GM13977 (cell line): ENCODE measurements at regions not wholly inside any gene's neighbourhood (a gene's known extent, or its start where the extent isn't known, plus 50 kb on each side); places are given as distances from the start of the nearest gene placed in this dataset.

ENCODE experiments used
- DNase-seq: peaks from one replicate; pipeline ENCODE4 v3.0.0; 2012; ENCODE audit warnings: low spot score
- CTCF ChIP-seq: IDR thresholded peaks from 2 replicates; pipeline ENCODE4 v1.5.1; 2012; ENCODE audit warnings: mild to moderate bottlenecking, control low read depth; ENCODE audit not compliant: insufficient read depth; ENCODE audit errors: extremely low read depth, missing control alignments
- in situ Hi-C: fragments of 300-500 bp; cut with MboI; formaldehyde crosslinking; loops from one replicate; pipeline ENCODE4 v1.12.0; 2022; ENCODE audit warnings: low sequenced_read_pairs, low pct_unique_long_range_greater_than_20kb, mixed read lengths, inconsistent platforms; ENCODE audit not compliant: unreplicated experiment

GRCh38 chr22:49180683-49181024, 647.0 kb downstream of the BRD1 start:
- DNase-seq = no peak
- in situ Hi-C loops = no loop called here
- no peak for TF ChIP-seq CTCF

GRCh38 chr22:49179886-49180682, 647.6 kb downstream of the BRD1 start:
- DNase-seq = no peak
- in situ Hi-C loops = no loop called here
- TF ChIP-seq CTCF = no peak

GRCh38 chr22:49179175-49179574, 648.5 kb downstream of the BRD1 start:
- TF ChIP-seq CTCF = no peak
- DNase-seq = no peak
- in situ Hi-C loops = no loop called here

GRCh38 chr22:49178246-49179005, 649.2 kb downstream of the BRD1 start:
- TF ChIP-seq CTCF = no peak
- in situ Hi-C loops = no loop called here
- DNase-seq = no peak

GRCh38 chr22:49177666-49178065, 650.0 kb downstream of the BRD1 start:
- no peak for DNase-seq
- no peak for TF ChIP-seq CTCF
- in situ Hi-C loops = no loop called here

GRCh38 chr22:49176956-49177355, 650.7 kb downstream of the BRD1 start:
- no peak for TF ChIP-seq CTCF
- no peak for DNase-seq
- in situ Hi-C loops = no loop called here
